Endothelial cell (in vitro differentiated cells): ENCODE measurements at regions not wholly inside any gene's neighbourhood (a gene's known extent, or its start where the extent isn't known, plus 50 kb on each side); places are given as distances from the start of the nearest gene placed in this dataset.

Experiments used
- DNase-seq: peaks from one replicate; pipeline ENCODE4 v3.0.0; 2021; ENCODE audit warnings: low spot score
- H3K27ac Mint-ChIP-seq: one replicate; pipeline ENCODE4 v1.8.0; 2021; ENCODE audit warnings: mixed read lengths, inconsistent platforms; ENCODE audit not compliant: unreplicated experiment
- H3K27me3 Mint-ChIP-seq: one replicate; pipeline ENCODE4 v1.8.0; 2021; ENCODE audit warnings: mild to moderate bottlenecking, moderate library complexity, mixed read lengths, inconsistent platforms; ENCODE audit not compliant: unreplicated experiment
- H3K36me3 Mint-ChIP-seq: one replicate; pipeline ENCODE4 v1.8.0; 2021; ENCODE audit warnings: mild to moderate bottlenecking, low read depth, mixed read lengths, inconsistent platforms; ENCODE audit not compliant: unreplicated experiment
- H3K4me1 Mint-ChIP-seq: one replicate; pipeline ENCODE4 v1.8.0; 2021; ENCODE audit warnings: mild to moderate bottlenecking, mixed read lengths, inconsistent platforms; ENCODE audit not compliant: unreplicated experiment
- H3K4me3 Mint-ChIP-seq: one replicate; pipeline ENCODE4 v1.8.0; 2021; ENCODE audit warnings: mild to moderate bottlenecking, mixed read lengths, inconsistent platforms; ENCODE audit not compliant: unreplicated experiment
- H3K9me3 Mint-ChIP-seq: one replicate; pipeline ENCODE4 v1.8.0; 2021; ENCODE audit warnings: mixed read lengths, inconsistent platforms; ENCODE audit not compliant: unreplicated experiment
- TF ChIP-seq, protein P1 (sequence below): fragments of 200-600 bp; sonication (generic); IDR thresholded peaks from one replicate; pipeline ENCODE4 v1.5.0; 2021; ENCODE audit warnings: antibody characterized with exemption; ENCODE audit not compliant: unreplicated experiment

DNA sequence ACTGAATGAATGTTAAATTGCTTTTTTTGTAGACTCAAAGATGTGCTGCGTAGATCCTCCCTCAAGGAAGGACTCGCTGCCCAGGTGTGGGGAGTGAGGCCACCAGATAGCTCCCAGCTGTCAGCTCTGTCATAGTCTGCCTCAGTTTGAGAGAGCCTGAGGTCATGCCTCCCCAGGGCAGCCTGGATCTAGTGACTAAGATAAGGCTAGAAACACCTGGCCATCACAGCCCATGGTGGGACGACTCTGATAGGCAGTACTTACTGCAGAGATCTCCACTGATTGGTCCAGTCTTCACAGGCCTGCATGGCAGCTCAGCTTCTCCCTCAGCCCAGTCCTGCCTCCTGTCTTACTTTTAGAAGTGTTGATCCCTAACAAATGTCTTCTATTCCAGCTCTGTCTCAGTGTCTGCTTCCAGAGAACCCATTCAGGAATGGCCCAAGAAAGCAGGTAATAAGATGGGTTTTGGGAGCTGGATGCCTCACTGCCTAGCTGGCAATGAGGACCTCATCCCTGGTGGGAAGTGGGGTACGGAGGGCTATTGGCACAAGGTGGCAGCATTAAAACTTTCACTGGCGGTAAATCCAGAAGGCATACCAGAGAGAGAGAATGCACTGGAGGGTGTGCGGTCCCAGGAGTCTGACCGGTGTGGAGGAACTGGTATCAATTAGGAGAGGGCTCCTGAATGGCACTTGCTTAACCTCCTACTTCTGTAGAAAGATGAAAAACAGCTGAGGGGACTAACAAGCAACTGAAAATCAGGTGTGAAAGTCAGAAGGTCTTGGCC is 55.3 kb upstream of the GPR37L1 start:
- H3K4me3 Mint-ChIP-seq: no peak overlapping the region
- H3K9me3 Mint-ChIP-seq: no peaks in the 10 kb centered on the region
- no peak for DNase-seq
- no peaks in the 10 kb centered on the region for H3K36me3 Mint-ChIP-seq
- H3K27me3 Mint-ChIP-seq: peaks cover 3% of the 10 kb centered on the region
- no peak overlapping the region for H3K27ac Mint-ChIP-seq
- peaks cover 2% of the 10 kb centered on the region for H3K4me1 Mint-ChIP-seq
- TF ChIP-seq, protein P1, sequence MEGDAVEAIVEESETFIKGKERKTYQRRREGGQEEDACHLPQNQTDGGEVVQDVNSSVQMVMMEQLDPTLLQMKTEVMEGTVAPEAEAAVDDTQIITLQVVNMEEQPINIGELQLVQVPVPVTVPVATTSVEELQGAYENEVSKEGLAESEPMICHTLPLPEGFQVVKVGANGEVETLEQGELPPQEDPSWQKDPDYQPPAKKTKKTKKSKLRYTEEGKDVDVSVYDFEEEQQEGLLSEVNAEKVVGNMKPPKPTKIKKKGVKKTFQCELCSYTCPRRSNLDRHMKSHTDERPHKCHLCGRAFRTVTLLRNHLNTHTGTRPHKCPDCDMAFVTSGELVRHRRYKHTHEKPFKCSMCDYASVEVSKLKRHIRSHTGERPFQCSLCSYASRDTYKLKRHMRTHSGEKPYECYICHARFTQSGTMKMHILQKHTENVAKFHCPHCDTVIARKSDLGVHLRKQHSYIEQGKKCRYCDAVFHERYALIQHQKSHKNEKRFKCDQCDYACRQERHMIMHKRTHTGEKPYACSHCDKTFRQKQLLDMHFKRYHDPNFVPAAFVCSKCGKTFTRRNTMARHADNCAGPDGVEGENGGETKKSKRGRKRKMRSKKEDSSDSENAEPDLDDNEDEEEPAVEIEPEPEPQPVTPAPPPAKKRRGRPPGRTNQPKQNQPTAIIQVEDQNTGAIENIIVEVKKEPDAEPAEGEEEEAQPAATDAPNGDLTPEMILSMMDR: no peak

DNA sequence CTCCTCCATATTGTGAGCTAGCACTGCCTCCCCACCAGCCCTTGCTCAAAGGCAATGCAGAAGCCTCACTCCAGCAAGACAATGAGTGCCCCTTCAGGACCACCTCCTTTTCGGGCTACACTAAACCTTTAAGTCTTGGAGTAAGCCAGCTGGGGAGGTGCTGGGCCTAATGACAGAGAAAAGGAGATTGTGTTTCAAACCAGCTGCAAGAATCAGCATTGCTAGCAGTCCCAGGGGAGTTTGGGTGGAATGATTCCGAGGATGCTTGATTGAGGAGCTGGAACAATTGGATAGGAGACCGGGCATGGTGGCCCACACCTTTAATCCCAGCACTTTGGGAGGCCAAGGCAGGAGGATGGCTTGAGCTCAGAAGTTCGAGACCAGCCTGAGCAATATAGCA is 54.1 kb upstream of the GPR37L1 start:
- no peaks in the 10 kb centered on the region for H3K9me3 Mint-ChIP-seq
- no peak overlapping the region for H3K27ac Mint-ChIP-seq
- H3K4me1 Mint-ChIP-seq: peaks cover 2% of the 10 kb centered on the region
- no peaks in the 10 kb centered on the region for H3K36me3 Mint-ChIP-seq
- H3K4me3 Mint-ChIP-seq: no peak overlapping the region
- no peak for DNase-seq
- H3K27me3 Mint-ChIP-seq: peaks cover 5% of the 10 kb centered on the region
- TF ChIP-seq, protein P1: no peak

DNA sequence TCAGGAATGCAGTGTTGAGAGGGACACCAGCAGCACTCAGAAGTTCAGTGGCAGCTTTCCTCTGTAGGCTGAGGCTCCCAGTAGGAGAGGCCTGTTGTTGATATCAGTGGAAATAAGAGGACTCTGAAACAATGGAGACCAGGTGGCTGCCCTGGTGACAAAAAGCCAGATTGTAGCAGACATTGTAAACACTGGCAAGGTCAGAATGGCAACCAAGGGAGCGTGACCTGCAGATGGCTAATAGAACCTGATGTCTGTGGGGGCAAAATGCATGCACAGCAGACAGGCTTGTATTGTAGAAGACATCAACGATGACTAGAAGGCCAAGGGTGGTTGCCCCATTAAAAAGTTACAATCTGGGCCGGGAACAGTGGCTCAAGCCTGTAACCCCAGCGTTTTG is 53.1 kb upstream of the GPR37L1 start:
- peak overlapping the region; percentile 75 for H3K27ac Mint-ChIP-seq
- no peaks in the 10 kb centered on the region for H3K36me3 Mint-ChIP-seq
- H3K4me1 Mint-ChIP-seq: peaks cover 2% of the 10 kb centered on the region
- H3K27me3 Mint-ChIP-seq: peaks cover 5% of the 10 kb centered on the region
- no peak overlapping the region for H3K4me3 Mint-ChIP-seq
- DNase-seq: no peak
- TF ChIP-seq, protein P1: no peak
- no peaks in the 10 kb centered on the region for H3K9me3 Mint-ChIP-seq

DNA sequence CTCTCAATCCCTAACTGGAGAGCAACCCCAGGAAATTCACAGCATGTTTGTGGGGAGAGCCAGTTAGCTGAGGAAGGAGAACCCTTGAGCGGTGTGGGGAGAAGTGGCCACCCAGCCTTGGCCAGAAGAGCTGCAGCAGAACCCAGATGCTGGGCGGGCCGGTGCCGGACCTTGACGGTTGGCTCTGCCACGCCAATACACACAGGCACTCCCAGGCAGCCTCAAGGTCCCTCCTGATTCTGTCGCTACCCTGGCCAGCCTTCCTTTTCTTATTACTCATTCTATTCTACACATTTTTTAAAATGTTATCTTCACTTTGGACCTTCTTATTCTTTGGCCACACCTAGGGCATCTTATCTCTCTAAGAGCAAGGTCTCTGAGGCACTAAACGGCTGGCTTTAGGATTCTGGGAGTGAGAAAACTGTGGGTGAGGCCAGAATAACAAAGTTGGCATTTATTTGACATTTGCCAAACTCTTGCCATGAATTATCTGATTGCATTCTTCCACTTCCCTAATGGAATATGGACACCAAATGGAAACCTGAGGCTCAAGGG is 50.4 kb upstream of the GPR37L1 start:
- TF ChIP-seq, protein P1: no peak
- Mint-ChIP-seq H3K36me3 (no peaks in the 10 kb centered on the region), H3K4me1 (peaks cover 2% of the 10 kb centered on the region), H3K27ac (no peak overlapping the region), H3K4me3 (no peak overlapping the region), H3K9me3 (no peaks in the 10 kb centered on the region), H3K27me3 (peaks cover 5% of the 10 kb centered on the region)
- DNase-seq: no peak
